ENCODE measurements at regions not wholly inside any gene's neighbourhood (a gene's known extent, or its start where the extent isn't known, plus 50 kb on each side); places are given as distances from the start of the nearest gene placed in this dataset.

DNA sequence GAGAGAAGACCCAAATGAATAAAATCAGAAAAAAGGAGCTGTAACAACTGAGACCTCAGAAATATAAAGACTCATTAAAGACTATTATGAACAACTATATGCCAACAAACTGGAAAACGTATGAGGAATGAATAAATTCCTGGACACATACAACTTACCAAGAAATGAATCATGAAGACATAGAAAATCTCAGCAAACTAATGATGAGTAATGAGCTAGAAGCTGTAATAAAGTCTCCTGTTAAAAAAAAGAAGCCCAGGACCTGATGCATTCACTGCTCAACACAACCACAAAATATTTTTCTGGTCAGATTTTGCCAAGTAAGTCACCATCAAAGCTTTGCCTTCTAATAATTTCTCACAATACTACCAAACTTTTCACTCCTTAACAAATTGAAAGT, 666.7 kb downstream of the LRRC70 start:
- H4K8ac ChIP-seq (ENCODE audit: low read depth in 2 of 2, low read length in 2 of 2), result no peak overlapping the region
- H4K5ac ChIP-seq (ENCODE audit: low read depth, low read length), result no peak overlapping the region
- H3K9me1 ChIP-seq (ENCODE audit: insufficient read depth, low read length), result no peaks in the 10 kb centered on the region
- no peak overlapping the region for H2BK5ac ChIP-seq (ENCODE audit: low read depth, low read length, poor library complexity, severe bottlenecking)
- H2AK9ac ChIP-seq (replicated peaks; ENCODE audit: low read depth, low read length, poor library complexity), result no peak overlapping the region
- intact Hi-C loops (cut with micrococcal nuclease) (no loop called here), dilution Hi-C loops (cut with HindIII; ENCODE audit: low sequenced_read_pairs, unreplicated experiment) (no loop called here), in situ Hi-C loops (cut with MboI; ENCODE audit: low sequenced_read_pairs) (no loop called here)
- no peak overlapping the region for H2BK20ac ChIP-seq (ENCODE audit: low read depth, low read length)
- H3K27me3 ChIP-seq (ENCODE audit: control insufficient read depth, insufficient read depth, low read length), result no peaks in the 10 kb centered on the region
- H3K9ac ChIP-seq (ENCODE audit: low read depth, low read length), result no peak overlapping the region
- H4K20me1 ChIP-seq (ENCODE audit: insufficient read depth, low read length), result no peaks in the 10 kb centered on the region
- no peak overlapping the region for H3K4me2 ChIP-seq (ENCODE audit: low read depth, low read length)
- H2AFZ ChIP-seq (replicated peaks; ENCODE audit: low read length, poor library complexity), result no peak overlapping the region
- no peak overlapping the region for H3K23ac ChIP-seq (ENCODE audit: low read depth, low read length)
- no peaks in the 10 kb centered on the region for H3K36me3 ChIP-seq (ENCODE audit: control insufficient read depth, insufficient read depth, low read length)
- no peak overlapping the region for H3K14ac ChIP-seq (replicated peaks; ENCODE audit: low read depth, low read length)
- no peak overlapping the region for H2BK15ac ChIP-seq (ENCODE audit: low read depth, low read length)
- no peak overlapping the region for H3K4me3 ChIP-seq (ENCODE audit: insufficient read depth, low read depth, low read length)
- ChIA-PET CTCF (no interaction called here), POLR2A (ENCODE audit: unreplicated experiment) (no interaction called here)
- WGBS, 2 experiments (ENCODE audit: extremely low coverage in 2 of 2, insufficient read length in 1 of 2), result no CpG with 5 or more reads among the region's 1 CpG
- H3K27ac ChIP-seq (ENCODE audit: insufficient read depth, low read length), result no peak overlapping the region
- no peak overlapping the region for H3K56ac ChIP-seq (ENCODE audit: extremely low read depth, insufficient read depth, low read length)
- no peaks in the 10 kb centered on the region for H3K79me1 ChIP-seq (ENCODE audit: low read depth in 1 of 2, low read length in 2 of 2)
- H2BK120ac ChIP-seq (ENCODE audit: low read depth, low read length), result no peak overlapping the region
- DNase-seq (no peak), ATAC-seq (ENCODE audit: low read depth) (no peak)
- H3K9me3 ChIP-seq (ENCODE audit: control insufficient read depth, insufficient read depth, low read length), result 0 out of 2 replicates have a peak, but pooled peaks cover 2% of the 10 kb centered on the region
- H3K18ac ChIP-seq (ENCODE audit: low read depth, low read length), result no peak overlapping the region
- no peak overlapping the region for H2AK5ac ChIP-seq (ENCODE audit: low read depth, low read length)
- H3K4me1 ChIP-seq (ENCODE audit: control insufficient read depth, insufficient read depth, low read length), result no peaks in the 10 kb centered on the region
- H4K91ac ChIP-seq (ENCODE audit: insufficient read depth, low read depth, low read length), result no peak overlapping the region
- no TSS peak for BruUV-seq (replicated peaks)
- TF ChIP-seq NFE2L2 (IDR thresholded peaks at IDR 0.05; ENCODE audit: low read depth, low read length) (no peak), RCOR1 (IDR thresholded peaks at IDR 0.05; ENCODE audit: insufficient replicate concordance, low read length) (no peak), POLR2A (IDR thresholded peaks at IDR 0.05; ENCODE audit: low read depth, low read length) (no peak), MAZ (IDR thresholded peaks at IDR 0.05; ENCODE audit: borderline replicate concordance, low read depth, low read length) (no peak), CEBPB (IDR thresholded peaks at IDR 0.05; ENCODE audit: low read depth, low read length) (no peak), MAFK (IDR thresholded peaks at IDR 0.05; ENCODE audit: low read depth, low read length) (no peak), RFX5 (IDR thresholded peaks at IDR 0.05; ENCODE audit: low read depth, low read length) (no peak), BHLHE40 (IDR thresholded peaks at IDR 0.05; ENCODE audit: low read depth, low read length) (no peak)
- TF ChIP-seq, protein P1, sequence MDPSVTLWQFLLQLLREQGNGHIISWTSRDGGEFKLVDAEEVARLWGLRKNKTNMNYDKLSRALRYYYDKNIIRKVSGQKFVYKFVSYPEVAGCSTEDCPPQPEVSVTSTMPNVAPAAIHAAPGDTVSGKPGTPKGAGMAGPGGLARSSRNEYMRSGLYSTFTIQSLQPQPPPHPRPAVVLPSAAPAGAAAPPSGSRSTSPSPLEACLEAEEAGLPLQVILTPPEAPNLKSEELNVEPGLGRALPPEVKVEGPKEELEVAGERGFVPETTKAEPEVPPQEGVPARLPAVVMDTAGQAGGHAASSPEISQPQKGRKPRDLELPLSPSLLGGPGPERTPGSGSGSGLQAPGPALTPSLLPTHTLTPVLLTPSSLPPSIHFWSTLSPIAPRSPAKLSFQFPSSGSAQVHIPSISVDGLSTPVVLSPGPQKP (IDR thresholded peaks at IDR 0.05; ENCODE audit: borderline replicate concordance, low read depth, low read length), result no peak
- H3K4ac ChIP-seq (ENCODE audit: low read depth, low read length), result no peak overlapping the region

Data from IMR-90 (cell line).